ENCODE measurements at regions not wholly inside any gene's neighbourhood (a gene's known extent, or its start where the extent isn't known, plus 50 kb on each side); places are given as distances from the start of the nearest gene placed in this dataset.
"Not testable (repeated sequence)": the region's sequence is repeated elsewhere in the genome, so short reads cannot be mapped to it uniquely, and the experiment has no call there.

GRCh38 chr21:10411776-10412526, 109.4 kb upstream of the TPTE start:
- H3K9me3 ChIP-seq (ENCODE audit: insufficient read depth, low read depth, low read length) = peaks cover 78% of the 10 kb centered on the region
- not testable (repeated sequence) for H3K4me3 ChIP-seq (ENCODE audit: low read length); H3K36me3 ChIP-seq (ENCODE audit: insufficient read depth, low read length); H3K27ac ChIP-seq (ENCODE audit: low read depth, low read length); H3K9ac ChIP-seq (ENCODE audit: low read depth, low read length); H3K27me3 ChIP-seq (ENCODE audit: insufficient read depth, low read length); H3K4me1 ChIP-seq (ENCODE audit: insufficient read depth, low read length)
- WGBS = 77% methylated on average over 16 of the region's 17 CpGs

DNA sequence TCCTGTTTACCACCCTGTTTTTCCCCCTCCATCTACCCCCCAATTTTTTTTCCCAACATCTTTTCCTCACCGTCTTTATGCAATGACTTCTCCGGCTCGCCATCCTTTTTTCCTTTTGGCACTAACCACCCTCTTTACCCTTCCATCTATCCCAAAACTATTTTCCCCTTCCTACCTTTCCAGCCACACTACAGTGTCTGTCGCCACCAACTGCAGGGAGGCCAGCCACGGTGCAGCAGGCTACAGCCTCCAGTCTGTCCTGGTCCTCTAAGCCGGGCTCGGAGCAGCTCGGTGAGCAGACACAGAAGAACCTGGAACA, 108.5 kb upstream of the TPTE start:
- not testable (repeated sequence) for H3K4me3 ChIP-seq (ENCODE audit: low read length); H3K9ac ChIP-seq (ENCODE audit: low read depth, low read length); H3K4me1 ChIP-seq (ENCODE audit: insufficient read depth, low read length); H3K36me3 ChIP-seq (ENCODE audit: insufficient read depth, low read length); H3K27me3 ChIP-seq (ENCODE audit: insufficient read depth, low read length); H3K27ac ChIP-seq (ENCODE audit: low read depth, low read length)
- peaks cover 85% of the 10 kb centered on the region for H3K9me3 ChIP-seq (ENCODE audit: insufficient read depth, low read depth, low read length)
- 83% methylated on average over 8 of the region's 8 CpGs for WGBS

GRCh38 chr21:10413247-10414120, 107.9 kb upstream of the TPTE start:
- WGBS = 86% methylated on average over 31 of the region's 31 CpGs
- not testable (repeated sequence) for H3K27ac ChIP-seq (ENCODE audit: low read depth, low read length); H3K4me3 ChIP-seq (ENCODE audit: low read length); H3K36me3 ChIP-seq (ENCODE audit: insufficient read depth, low read length); H3K9ac ChIP-seq (ENCODE audit: low read depth, low read length); H3K27me3 ChIP-seq (ENCODE audit: insufficient read depth, low read length); H3K4me1 ChIP-seq (ENCODE audit: insufficient read depth, low read length)
- H3K9me3 ChIP-seq (ENCODE audit: insufficient read depth, low read depth, low read length) = peaks cover 90% of the 10 kb centered on the region

GRCh38 chr21:10414121-10414924, 107.1 kb upstream of the TPTE start:
- not testable (repeated sequence) for H3K36me3 ChIP-seq (ENCODE audit: insufficient read depth, low read length); H3K9ac ChIP-seq (ENCODE audit: low read depth, low read length); H3K27ac ChIP-seq (ENCODE audit: low read depth, low read length); H3K4me1 ChIP-seq (ENCODE audit: insufficient read depth, low read length); H3K4me3 ChIP-seq (ENCODE audit: low read length); H3K27me3 ChIP-seq (ENCODE audit: insufficient read depth, low read length)
- peaks cover 92% of the 10 kb centered on the region for H3K9me3 ChIP-seq (ENCODE audit: insufficient read depth, low read depth, low read length)
- 88% methylated on average over 14 of the region's 14 CpGs for WGBS

DNA sequence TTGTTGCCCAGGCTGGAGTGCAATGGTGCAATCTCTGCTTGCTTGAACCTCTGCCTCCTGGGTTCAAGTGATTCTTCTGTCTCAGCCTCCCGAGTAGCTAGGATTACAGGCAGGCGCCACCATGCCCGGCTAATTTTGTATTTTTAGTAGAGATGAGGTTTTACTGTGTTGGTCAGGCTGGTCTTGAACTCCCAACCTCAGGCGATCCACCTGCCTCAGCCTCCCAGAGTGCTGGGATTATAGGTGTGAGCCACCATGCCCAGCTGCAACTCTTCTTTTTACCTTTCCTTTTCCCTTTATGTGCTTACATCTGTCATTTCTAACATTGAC, 106.5 kb upstream of the TPTE start:
- 97% methylated on average over 2 of the region's 4 CpGs for WGBS
- not testable (repeated sequence) for H3K36me3 ChIP-seq (ENCODE audit: insufficient read depth, low read length); H3K4me3 ChIP-seq (ENCODE audit: low read length); H3K9ac ChIP-seq (ENCODE audit: low read depth, low read length); H3K27me3 ChIP-seq (ENCODE audit: insufficient read depth, low read length); H3K27ac ChIP-seq (ENCODE audit: low read depth, low read length); H3K4me1 ChIP-seq (ENCODE audit: insufficient read depth, low read length)
- H3K9me3 ChIP-seq (ENCODE audit: insufficient read depth, low read depth, low read length) = peaks cover 93% of the 10 kb centered on the region

DNA sequence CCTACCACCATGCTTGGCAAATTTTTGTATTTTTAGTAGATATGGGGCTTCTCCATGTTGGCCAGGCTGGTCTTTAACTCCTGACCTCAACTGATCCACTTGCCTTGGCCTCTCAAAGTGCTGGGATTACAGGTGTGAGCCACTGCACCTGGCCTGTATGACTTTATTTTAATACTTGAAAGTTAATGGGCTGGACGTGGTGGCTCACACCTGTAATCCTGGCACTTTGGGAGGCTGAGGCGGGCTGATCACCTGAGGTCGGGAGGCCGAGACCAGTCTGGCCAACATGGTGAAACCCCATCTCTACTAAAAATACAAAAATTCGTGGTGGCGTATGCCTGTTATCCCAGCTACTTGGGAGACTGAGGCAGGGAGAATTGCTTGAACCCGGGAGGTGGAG, 105.9 kb upstream of the TPTE start:
- H3K9me3 ChIP-seq (ENCODE audit: insufficient read depth, low read depth, low read length) = peaks cover 94% of the 10 kb centered on the region
- WGBS = 68% methylated on average over 7 of the region's 7 CpGs
- not testable (repeated sequence) for H3K27ac ChIP-seq (ENCODE audit: low read depth, low read length); H3K36me3 ChIP-seq (ENCODE audit: insufficient read depth, low read length); H3K27me3 ChIP-seq (ENCODE audit: insufficient read depth, low read length); H3K4me1 ChIP-seq (ENCODE audit: insufficient read depth, low read length); H3K9ac ChIP-seq (ENCODE audit: low read depth, low read length)
- H3K4me3 ChIP-seq (ENCODE audit: low read length) = 0 out of 2 replicates have a peak overlapping the region, but pooled peaks have one; percentile 6

DNA sequence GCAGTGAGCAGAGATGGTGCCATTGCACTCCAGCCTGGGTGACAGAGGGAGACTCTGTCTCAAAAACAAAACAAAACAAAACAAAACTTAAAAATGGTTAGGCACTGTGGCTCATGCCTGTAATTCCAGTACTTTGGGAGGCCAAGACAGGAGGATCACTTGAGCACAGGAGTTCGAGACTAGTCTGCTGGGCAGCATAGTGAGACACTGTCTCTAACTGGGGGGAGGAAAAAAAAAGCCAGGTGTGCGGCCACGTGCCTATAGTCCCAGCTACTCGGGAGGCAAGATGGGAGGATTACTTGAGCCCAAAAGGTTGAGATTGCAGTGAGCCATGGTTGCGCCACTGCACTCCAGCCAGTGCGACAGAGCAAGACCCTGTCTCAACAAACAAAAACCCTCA, 105.5 kb upstream of the TPTE start:
- not testable (repeated sequence) for H3K27me3 ChIP-seq (ENCODE audit: insufficient read depth, low read length); H3K27ac ChIP-seq (ENCODE audit: low read depth, low read length); H3K9ac ChIP-seq (ENCODE audit: low read depth, low read length); H3K4me1 ChIP-seq (ENCODE audit: insufficient read depth, low read length); H3K36me3 ChIP-seq (ENCODE audit: insufficient read depth, low read length)
- H3K4me3 ChIP-seq (ENCODE audit: low read length) = 0 out of 2 replicates have a peak overlapping the region, but pooled peaks have one; percentile 1
- peaks cover 96% of the 10 kb centered on the region for H3K9me3 ChIP-seq (ENCODE audit: insufficient read depth, low read depth, low read length)
- 56% methylated on average over 6 of the region's 6 CpGs for WGBS

- WGBS = 74% methylated on average over 4 of the region's 4 CpGs
- H3K9ac ChIP-seq (ENCODE audit: low read depth, low read length); H3K4me1 ChIP-seq (ENCODE audit: insufficient read depth, low read length); H3K27ac ChIP-seq (ENCODE audit: low read depth, low read length); H3K36me3 ChIP-seq (ENCODE audit: insufficient read depth, low read length); H3K27me3 ChIP-seq (ENCODE audit: insufficient read depth, low read length): not testable (repeated sequence)
- peaks cover 97% of the 10 kb centered on the region for H3K9me3 ChIP-seq (ENCODE audit: insufficient read depth, low read depth, low read length)
- H3K4me3 ChIP-seq (ENCODE audit: low read length) = 0 out of 2 replicates have a peak overlapping the region, but pooled peaks have one; percentile 1
These were observed 104.5 kb upstream of the TPTE start for GRCh38 chr21:10416691-10417447.

DNA sequence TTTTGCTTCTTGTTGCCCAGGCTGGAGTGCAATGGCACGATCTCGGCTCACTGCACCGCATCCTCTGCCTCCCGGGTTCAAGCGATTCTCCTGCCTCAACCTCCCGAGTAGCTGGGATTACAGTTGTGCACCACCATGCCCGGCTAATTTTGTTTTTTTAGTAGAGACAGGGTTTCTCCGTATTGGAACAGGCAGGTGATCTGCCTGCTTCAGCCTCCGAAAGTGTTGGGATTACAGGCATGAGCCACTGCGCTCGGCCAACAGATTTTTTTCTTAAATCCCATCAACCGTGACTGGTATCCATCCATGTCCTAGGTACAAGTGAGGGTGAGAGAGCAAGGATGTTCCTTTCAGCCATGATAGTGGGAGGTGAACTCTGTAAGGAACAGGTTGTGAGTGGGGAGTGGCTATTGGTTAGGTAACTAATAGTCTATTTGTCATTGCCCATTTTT, 103.8 kb upstream of the TPTE start:
- not testable (repeated sequence) for H3K4me1 ChIP-seq (ENCODE audit: insufficient read depth, low read length); H3K9ac ChIP-seq (ENCODE audit: low read depth, low read length); H3K27ac ChIP-seq (ENCODE audit: low read depth, low read length); H3K27me3 ChIP-seq (ENCODE audit: insufficient read depth, low read length); H3K4me3 ChIP-seq (ENCODE audit: low read length); H3K36me3 ChIP-seq (ENCODE audit: insufficient read depth, low read length)
- WGBS = 81% methylated on average over 12 of the region's 12 CpGs
- peaks cover 98% of the 10 kb centered on the region for H3K9me3 ChIP-seq (ENCODE audit: insufficient read depth, low read depth, low read length)

GRCh38 chr21:10418250-10419048, 102.9 kb upstream of the TPTE start:
- H3K9me3 ChIP-seq (ENCODE audit: insufficient read depth, low read depth, low read length) = peaks cover 97% of the 10 kb centered on the region
- peak overlapping the region; percentile 1 for H3K4me3 ChIP-seq (ENCODE audit: low read length)
- not testable (repeated sequence) for H3K9ac ChIP-seq (ENCODE audit: low read depth, low read length); H3K36me3 ChIP-seq (ENCODE audit: insufficient read depth, low read length); H3K27ac ChIP-seq (ENCODE audit: low read depth, low read length); H3K27me3 ChIP-seq (ENCODE audit: insufficient read depth, low read length); H3K4me1 ChIP-seq (ENCODE audit: insufficient read depth, low read length)
- 65% methylated on average over 4 of the region's 4 CpGs for WGBS
